Astrocyte (in vitro differentiated cells and primary cell): ENCODE measurements at regions not wholly inside any gene's neighbourhood (a gene's known extent, or its start where the extent isn't known, plus 50 kb on each side); places are given as distances from the start of the nearest gene placed in this dataset.

Experiments
- DNase-seq: peaks from one replicate; pipeline ENCODE4 v3.0.0-alpha.2; 2010; ENCODE audit warnings: low read depth
- FAIRE-seq: peaks from 2 replicates; lab custom pipeline; 2011; peaks lifted over from hg19 to GRCh38; lab: Jason Lieb, UNC
- H2AFZ ChIP-seq: 2 replicates; pipeline ENCODE4 v1.6.0; 2012; ENCODE audit warnings: low read depth, low read length, inconsistent platforms
- H3K27ac ChIP-seq: 2 replicates; pipeline ENCODE4 v1.5.1; 2011; ENCODE audit warnings: low read depth, low read length, inconsistent platforms
- H3K27me3 ChIP-seq: 2 replicates; pipeline ENCODE4 v1.6.0; 2011; ENCODE audit warnings: low read length, inconsistent platforms; ENCODE audit not compliant: insufficient read depth
- H3K36me3 ChIP-seq: 2 replicates; pipeline ENCODE4 v1.5.1; 2011; ENCODE audit warnings: low read length, inconsistent platforms; ENCODE audit not compliant: insufficient read depth
- H3K4me1 ChIP-seq: 2 replicates; pipeline ENCODE4 v1.5.1; 2011; ENCODE audit warnings: low read length, inconsistent platforms; ENCODE audit not compliant: insufficient read depth
- H3K4me2 ChIP-seq: 2 replicates; pipeline ENCODE4 v1.6.0; 2012; ENCODE audit warnings: low read length, inconsistent platforms
- H3K4me3 ChIP-seq: 2 replicates; pipeline ENCODE4 v1.5.1; 2011; ENCODE audit warnings: low read depth, mild to moderate bottlenecking, low read length, inconsistent platforms; ENCODE audit not compliant: insufficient read depth
- H3K79me2 ChIP-seq: 2 replicates; pipeline ENCODE4 v1.6.0; 2012; ENCODE audit warnings: mild to moderate bottlenecking, low read length, inconsistent platforms; ENCODE audit not compliant: insufficient read depth
- H3K9ac ChIP-seq: 2 replicates; pipeline ENCODE4 v1.6.0; 2012; ENCODE audit warnings: mild to moderate bottlenecking, low read length, inconsistent platforms
- H3K9me3 ChIP-seq: 2 replicates; pipeline ENCODE4 v1.5.1; 2012; ENCODE audit warnings: low read depth, mild to moderate bottlenecking, low read length, inconsistent platforms; ENCODE audit not compliant: insufficient read depth
- H4K20me1 ChIP-seq: 2 replicates; pipeline ENCODE4 v1.6.0; 2012; ENCODE audit warnings: low read length, inconsistent platforms; ENCODE audit not compliant: insufficient read depth
- H3K27ac Mint-ChIP-seq: one replicate; pipeline ENCODE4 v1.8.0; 2021; ENCODE audit warnings: mild to moderate bottlenecking, mixed read lengths; ENCODE audit not compliant: unreplicated experiment
- H3K27me3 Mint-ChIP-seq: one replicate; pipeline ENCODE4 v1.8.0; 2021; ENCODE audit warnings: low read depth, mixed read lengths; ENCODE audit not compliant: unreplicated experiment
- H3K36me3 Mint-ChIP-seq: one replicate; pipeline ENCODE4 v1.8.0; 2021; ENCODE audit warnings: low read depth, mixed read lengths; ENCODE audit not compliant: unreplicated experiment
- H3K4me1 Mint-ChIP-seq: one replicate; pipeline ENCODE4 v1.8.0; 2021; ENCODE audit warnings: low read depth, mixed read lengths; ENCODE audit not compliant: unreplicated experiment
- H3K4me3 Mint-ChIP-seq: one replicate; pipeline ENCODE4 v1.8.0; 2021; ENCODE audit warnings: mild to moderate bottlenecking, moderate library complexity, mixed read lengths; ENCODE audit not compliant: unreplicated experiment
- H3K9me3 Mint-ChIP-seq: one replicate; pipeline ENCODE4 v1.8.0; 2021; ENCODE audit warnings: mild to moderate bottlenecking, mixed read lengths; ENCODE audit not compliant: unreplicated experiment
- CTCF ChIP-seq: IDR thresholded peaks from 2 replicates; pipeline ENCODE4 v1.5.1; 2011; ENCODE audit warnings: low read depth, mild to moderate bottlenecking, inconsistent platforms, low read length, moderate library complexity; ENCODE audit not compliant: insufficient read depth
- EZH2 ChIP-seq: IDR thresholded peaks from 2 replicates; pipeline ENCODE4 v1.6.1; 2012; ENCODE audit warnings: mild to moderate bottlenecking, low read length, inconsistent platforms; ENCODE audit not compliant: insufficient read depth

GRCh38 chr1:98045767-98046641, 125.2 kb upstream of the DPYD start:
- Mint-ChIP-seq H3K4me1 (peaks cover 12% of the 10 kb centered on the region), H3K27ac (peak overlapping the region; percentile 85), H3K36me3 (peaks cover 5% of the 10 kb centered on the region), H3K27me3 (peaks cover 28% of the 10 kb centered on the region), H3K4me3 (peak overlapping the region; percentile 92), H3K9me3 (peaks cover 5% of the 10 kb centered on the region)
- Histone ChIP-seq H3K27ac (peak overlapping the region; percentile 61), H2AFZ (peak overlapping the region; percentile 70), H3K9ac (peak overlapping the region; percentile 84), H3K79me2 (peaks cover 31% of the 10 kb centered on the region), H3K36me3 (no peaks in the 10 kb centered on the region), H3K9me3 (no peaks in the 10 kb centered on the region), H3K4me1 (peaks cover 25% of the 10 kb centered on the region), H4K20me1 (no peaks in the 10 kb centered on the region), H3K4me3 (peak overlapping the region; percentile 79), H3K4me2 (peak overlapping the region; percentile 93), H3K27me3 (no peaks in the 10 kb centered on the region)
- DNase-seq (peak; percentile 48), FAIRE-seq (peak; percentile 64)
- no peak for TF ChIP-seq EZH2

- peak overlapping the region; percentile 61 for H3K27ac ChIP-seq
- peaks cover 31% of the 10 kb centered on the region for H3K79me2 ChIP-seq
- H3K4me2 ChIP-seq: peak overlapping the region; percentile 93
- DNase-seq (peak; percentile 69), FAIRE-seq (peak; percentile 58)
- H4K20me1 ChIP-seq: no peaks in the 10 kb centered on the region
- H2AFZ ChIP-seq: peak overlapping the region; percentile 85
- peaks cover 25% of the 10 kb centered on the region for H3K4me1 ChIP-seq
- H3K9me3 Mint-ChIP-seq: peaks cover 5% of the 10 kb centered on the region
- no peaks in the 10 kb centered on the region for H3K9me3 ChIP-seq
- H3K4me3 Mint-ChIP-seq: peak overlapping the region; percentile 92
- H3K9ac ChIP-seq: peak overlapping the region; percentile 84
- no peaks in the 10 kb centered on the region for H3K36me3 ChIP-seq
- peaks cover 5% of the 10 kb centered on the region for H3K36me3 Mint-ChIP-seq
- no peaks in the 10 kb centered on the region for H3K27me3 ChIP-seq
- peaks cover 10% of the 10 kb centered on the region for H3K4me1 Mint-ChIP-seq
- H3K27me3 Mint-ChIP-seq: peaks cover 26% of the 10 kb centered on the region
- no peak for TF ChIP-seq EZH2
- TF ChIP-seq CTCF: no peak
- peak overlapping the region; percentile 85 for H3K27ac Mint-ChIP-seq
- peak overlapping the region; percentile 79 for H3K4me3 ChIP-seq
Observed at GRCh38 chr1:98045211-98045766, 124.5 kb upstream of the DPYD start.

GRCh38 chr1:98044766-98045165, 123.9 kb upstream of the DPYD start:
- Mint-ChIP-seq H3K27ac (peak overlapping the region; percentile 58), H3K4me1 (peaks cover 10% of the 10 kb centered on the region), H3K4me3 (peak overlapping the region; percentile 88), H3K36me3 (peaks cover 5% of the 10 kb centered on the region), H3K27me3 (peaks cover 26% of the 10 kb centered on the region), H3K9me3 (peaks cover 5% of the 10 kb centered on the region)
- Histone ChIP-seq H3K27ac (peak overlapping the region; percentile 61), H3K4me1 (peaks cover 24% of the 10 kb centered on the region), H3K4me2 (peak overlapping the region; percentile 93), H4K20me1 (no peaks in the 10 kb centered on the region), H2AFZ (peak overlapping the region; percentile 85), H3K9me3 (no peaks in the 10 kb centered on the region), H3K4me3 (peak overlapping the region; percentile 79), H3K36me3 (no peaks in the 10 kb centered on the region), H3K79me2 (peaks cover 34% of the 10 kb centered on the region), H3K9ac (peak overlapping the region; percentile 84), H3K27me3 (no peaks in the 10 kb centered on the region)
- no peak for DNase-seq
- no peak for TF ChIP-seq EZH2
- TF ChIP-seq CTCF: no peak
- FAIRE-seq: no peak
